GM18907 (cell line): ENCODE measurements at regions not wholly inside any gene's neighbourhood (a gene's known extent, or its start where the extent isn't known, plus 50 kb on each side); places are given as distances from the start of the nearest gene placed in this dataset.

Experiments used
- ATAC-seq: cut with Tn5 transposase; IDR thresholded peaks from one replicate; pipeline ENCODE4 v1.9.1; 2021; ENCODE audit warnings: mild to moderate bottlenecking, moderate library complexity; ENCODE audit not compliant: unreplicated experiment

DNA sequence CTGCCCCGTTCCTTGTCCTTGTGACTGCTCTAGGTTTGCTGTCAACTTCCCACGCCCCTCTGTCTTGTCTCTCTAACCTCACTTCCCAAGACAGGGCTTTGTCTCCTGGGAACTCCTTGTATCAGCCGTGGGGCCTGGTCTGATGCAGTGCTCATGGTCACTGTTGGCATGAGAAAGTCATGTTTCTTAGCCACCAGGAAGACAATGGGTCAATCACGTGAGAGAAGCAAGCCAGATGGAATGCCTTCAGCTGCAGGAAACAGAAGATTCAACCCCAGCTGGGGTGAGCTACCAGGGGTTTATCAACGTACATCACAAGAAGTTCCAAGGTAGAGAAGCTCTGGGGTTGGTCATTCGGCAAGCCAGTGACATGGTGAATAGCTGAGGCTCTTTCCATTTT is 116.6 kb downstream of the IRF8 start:
- ATAC-seq = no peak

DNA sequence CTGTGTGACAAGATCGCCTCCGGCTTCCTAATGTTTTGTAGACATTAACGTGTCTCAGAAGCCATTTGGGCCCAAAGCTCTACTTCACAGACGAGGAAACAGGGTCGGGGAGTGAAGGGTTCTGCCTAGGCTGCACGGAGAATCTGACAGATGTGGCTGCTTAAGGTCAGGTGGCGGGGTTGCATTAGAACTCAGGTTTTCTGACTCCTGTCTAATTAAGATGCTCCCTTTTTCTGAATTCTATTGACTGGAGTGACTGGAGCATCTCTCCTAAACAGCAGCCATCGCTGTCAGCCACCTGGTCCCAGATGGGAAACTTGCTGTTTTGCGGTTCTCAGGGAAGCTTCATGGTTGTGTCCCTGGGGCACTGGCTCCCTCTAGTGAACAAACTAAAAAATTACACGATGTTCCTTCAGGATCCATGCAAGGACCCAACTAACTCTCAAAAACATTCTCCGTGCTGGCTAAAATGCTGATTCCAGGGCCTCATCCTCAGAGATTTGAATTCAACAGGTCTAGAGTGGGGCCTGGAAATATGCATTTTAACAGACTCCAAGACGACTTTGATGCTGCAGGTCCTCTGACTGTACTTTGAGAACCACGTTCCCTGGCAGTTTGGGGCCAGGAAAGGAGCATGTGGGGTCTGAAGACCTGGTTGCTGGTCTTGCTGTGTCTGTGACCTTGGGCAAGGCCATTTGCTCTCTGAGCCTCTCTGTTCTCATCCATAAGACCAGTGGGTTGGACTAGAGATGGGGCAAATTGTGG is 117.4 kb downstream of the IRF8 start:
- no peak for ATAC-seq

DNA sequence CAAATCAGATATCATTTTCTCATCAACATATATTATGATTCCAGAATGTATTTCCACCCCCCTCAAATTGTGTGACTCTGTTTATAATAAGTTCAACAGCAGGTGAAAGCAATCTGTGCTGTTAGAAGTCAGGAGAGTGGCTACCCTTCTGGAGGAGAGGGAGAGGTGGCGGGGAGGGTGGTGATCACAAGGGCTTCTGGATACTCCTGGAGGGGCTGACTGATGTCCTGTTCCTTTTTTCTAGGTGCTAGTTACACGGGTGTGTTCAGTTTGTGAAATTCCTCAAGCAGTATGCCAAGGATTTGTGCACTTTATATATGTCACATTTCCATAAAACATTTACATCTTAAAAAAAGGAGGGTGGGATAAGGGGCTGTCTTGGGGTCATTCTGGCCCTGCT is 119.1 kb downstream of the IRF8 start:
- no peak for ATAC-seq

DNA sequence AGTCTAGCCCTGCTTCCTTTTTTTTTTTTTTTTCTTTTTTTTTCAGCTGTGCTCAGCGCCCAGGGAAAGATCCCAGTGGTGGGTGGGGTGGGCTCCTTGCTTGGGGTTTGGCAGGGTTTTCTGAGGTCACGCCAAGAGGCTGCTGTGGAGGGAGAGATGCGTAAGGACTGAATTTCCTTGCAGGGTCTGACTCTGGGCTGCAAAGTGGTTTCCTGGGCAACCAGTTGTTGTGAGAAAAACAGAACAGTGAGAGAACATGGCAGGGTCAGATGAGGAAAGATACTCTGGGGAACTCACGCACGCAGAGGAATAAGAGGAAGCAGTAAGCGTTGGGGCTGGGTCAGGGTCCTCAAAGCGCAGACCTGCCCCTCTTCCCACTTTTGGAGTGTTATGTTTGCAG is 119.5 kb downstream of the IRF8 start:
- ATAC-seq = no peak

DNA sequence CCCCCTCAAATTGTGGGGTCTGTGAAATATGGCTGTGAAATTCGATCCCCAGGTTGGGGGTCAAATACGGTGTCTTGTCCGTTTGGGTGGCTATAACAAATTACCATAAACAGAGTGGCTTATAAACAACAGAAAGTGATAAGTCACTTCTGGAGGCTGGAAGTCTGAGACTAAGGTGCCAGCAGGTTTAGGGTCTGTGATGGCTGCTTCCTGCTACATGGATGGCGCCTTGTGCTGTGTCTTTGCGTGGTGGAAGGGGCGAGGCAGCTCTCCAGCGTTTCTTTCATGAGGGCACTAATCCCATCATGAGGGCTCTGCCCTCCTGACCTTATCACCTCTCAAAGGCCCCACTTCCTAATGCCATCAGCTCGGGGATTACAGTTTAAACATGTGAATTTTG is 120.0 kb downstream of the IRF8 start:
- ATAC-seq = no peak

DNA sequence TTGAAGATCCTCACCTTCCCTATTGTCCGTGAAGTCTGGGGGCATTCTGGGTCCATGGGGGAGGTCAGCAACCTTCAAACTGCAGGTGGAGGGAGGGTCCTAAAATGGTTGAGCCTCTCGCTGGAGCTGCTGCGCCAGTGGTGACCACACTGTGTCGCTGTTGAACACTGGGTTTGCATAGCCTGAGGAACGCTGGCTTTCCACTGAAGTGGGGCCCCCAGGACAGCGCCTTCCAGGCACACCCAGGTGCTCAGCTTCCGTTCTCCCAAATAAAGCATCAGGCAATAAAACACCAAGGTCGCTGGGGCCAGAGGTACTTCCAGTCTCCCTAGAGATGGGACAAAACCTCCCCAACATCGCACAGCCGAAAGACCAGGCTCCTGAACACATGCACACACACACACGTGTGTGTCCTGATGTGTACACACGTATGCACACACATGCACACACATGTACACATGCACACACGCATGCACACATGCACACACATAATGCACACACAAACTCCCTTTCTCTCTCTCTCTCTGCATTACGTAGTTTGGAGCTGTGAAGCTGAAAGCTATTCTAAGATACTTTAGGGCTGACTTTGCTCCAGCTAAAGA is 120.6 kb downstream of the IRF8 start:
- no peak for ATAC-seq

DNA sequence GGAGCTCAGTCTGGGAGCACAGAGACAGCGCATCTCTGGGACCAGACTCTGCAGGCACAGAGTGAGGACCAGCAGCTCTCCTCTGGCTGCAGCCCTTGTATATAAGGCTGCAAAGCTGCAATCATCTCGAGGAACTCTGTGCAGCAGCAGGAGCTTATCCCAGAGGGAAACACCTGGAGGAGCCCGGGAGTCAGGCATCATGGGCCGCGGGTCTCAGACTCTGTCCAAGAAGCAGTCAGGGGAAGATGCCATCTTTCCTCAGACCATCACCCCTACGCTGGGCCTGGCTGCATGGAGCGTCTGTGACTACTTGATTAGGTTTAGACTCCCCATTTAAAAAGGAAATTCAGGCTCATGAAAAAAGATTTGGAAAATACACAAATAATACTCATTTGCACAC is 122.0 kb downstream of the IRF8 start:
- ATAC-seq = no peak

DNA sequence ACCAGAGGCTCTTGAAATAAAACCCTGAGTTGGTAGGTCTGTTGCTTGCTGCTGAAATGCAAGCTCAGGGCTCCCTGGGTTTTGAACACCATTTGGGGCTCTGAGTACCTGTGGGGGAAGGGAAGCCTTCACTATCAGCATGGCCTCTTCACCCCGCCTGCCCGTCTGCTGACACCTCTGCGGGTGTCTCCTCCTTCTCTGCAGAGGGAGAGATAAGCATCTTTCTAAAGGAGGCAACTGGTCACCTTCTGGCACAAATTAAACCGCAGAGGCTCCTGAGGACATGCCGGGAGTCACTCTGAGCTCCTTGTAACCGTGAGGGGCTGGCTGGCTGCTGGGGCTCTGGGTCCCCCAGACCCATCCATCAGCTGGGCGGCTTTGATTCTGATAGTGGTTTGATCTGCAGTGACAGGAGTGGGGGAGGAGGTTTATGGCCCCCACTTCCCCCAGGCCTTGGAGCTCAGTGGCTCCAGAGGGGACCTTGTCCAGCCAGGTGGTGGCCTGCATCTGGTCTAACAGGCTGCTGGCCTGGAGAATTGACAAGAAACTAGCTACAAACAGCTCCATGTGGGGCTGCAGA is 123.5 kb downstream of the IRF8 start:
- ATAC-seq = no peak

DNA sequence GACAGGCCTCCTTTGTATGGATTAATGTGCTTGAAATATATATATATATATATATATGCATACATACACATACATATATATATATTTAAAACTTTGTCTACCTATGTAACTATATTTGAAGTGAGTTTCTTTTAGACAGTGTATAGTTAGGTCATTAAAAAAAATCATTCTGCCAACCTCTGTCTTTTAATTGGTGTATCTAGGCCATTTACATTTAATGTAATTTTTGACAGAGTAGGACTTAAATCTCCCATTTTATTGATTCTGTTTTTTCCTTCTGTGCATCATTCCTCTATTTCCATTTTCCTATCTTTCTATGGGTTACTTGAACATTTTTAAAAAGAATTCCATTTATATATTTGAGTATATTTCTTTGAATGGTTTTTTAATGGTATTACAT is 125.2 kb downstream of the IRF8 start:
- no peak for ATAC-seq

DNA sequence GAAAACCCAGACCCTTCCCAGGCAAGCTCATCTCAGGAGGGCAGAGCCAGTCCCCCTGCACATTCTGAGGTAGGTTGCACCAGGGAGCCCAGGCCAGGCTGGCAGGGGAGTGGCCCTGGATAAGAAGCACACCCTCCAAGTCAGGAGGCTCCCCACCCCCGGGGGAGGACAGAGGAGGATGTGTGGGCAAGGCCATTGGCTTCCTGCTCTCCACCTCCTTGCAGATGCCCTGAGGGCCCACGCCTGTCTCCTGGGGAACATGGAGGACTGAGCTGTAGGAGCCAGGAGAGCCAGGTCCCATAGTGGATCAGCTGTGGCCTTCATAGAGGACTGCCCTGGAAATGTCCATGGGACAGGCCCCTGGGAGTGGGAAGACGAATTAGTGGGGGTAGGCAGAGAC is 126.7 kb downstream of the IRF8 start:
- ATAC-seq = no peak

DNA sequence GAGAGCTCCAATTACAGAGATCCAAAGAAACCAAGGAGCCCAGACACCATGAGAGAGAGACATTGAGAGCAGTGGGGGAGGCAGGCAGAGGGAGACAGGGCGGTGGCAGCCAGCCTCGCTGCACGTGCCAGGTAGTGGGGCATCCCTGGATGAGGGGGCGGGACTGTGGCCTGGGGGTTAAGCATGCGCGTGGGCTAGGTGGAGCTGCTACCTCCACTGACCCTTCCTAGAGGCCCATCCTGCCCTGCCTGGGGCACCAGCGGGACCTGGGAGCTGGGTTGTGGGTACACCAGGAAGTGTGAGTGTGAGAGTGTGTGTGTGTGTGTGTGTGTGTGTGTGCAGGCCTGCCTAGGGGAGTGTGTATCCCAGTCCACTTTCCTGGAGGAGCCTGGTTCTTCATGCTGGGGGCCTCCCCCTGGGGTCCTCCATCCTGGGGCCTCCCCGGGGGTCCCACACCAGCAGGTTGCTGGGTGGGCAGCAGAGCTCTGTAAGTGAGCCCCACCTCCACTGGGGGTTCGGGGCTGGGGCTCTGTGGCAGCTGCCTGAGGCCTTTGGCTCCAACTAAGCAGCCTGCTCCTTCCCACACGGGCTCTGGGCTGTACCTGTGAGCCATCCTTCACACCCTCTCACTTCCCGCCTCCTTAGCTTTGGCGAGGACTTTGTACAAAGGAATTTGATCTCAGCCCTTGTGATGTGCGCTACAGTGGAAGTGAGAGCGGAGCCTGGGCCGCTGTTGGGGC is 127.4 kb downstream of the IRF8 start:
- ATAC-seq = no peak

DNA sequence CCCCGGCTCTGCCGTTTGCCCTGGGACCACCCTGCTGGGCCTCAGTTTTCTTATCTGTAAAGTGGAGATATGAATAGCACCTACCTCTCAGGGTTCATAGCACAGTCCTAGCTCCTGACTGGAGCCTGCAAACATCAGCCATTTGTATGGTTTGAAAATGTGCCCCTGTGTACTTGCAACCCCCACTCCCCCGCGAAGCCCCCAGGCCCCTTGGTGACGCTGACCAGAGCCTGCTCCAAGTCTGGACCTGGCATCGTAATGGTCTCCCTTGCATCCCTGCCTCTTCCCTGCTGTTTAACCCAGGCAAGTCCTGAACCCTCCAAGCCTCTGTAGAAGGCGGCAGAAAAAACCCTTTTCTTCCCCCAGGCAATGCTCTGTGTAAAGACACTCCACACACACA is 128.0 kb downstream of the IRF8 start:
- ATAC-seq = no peak

DNA sequence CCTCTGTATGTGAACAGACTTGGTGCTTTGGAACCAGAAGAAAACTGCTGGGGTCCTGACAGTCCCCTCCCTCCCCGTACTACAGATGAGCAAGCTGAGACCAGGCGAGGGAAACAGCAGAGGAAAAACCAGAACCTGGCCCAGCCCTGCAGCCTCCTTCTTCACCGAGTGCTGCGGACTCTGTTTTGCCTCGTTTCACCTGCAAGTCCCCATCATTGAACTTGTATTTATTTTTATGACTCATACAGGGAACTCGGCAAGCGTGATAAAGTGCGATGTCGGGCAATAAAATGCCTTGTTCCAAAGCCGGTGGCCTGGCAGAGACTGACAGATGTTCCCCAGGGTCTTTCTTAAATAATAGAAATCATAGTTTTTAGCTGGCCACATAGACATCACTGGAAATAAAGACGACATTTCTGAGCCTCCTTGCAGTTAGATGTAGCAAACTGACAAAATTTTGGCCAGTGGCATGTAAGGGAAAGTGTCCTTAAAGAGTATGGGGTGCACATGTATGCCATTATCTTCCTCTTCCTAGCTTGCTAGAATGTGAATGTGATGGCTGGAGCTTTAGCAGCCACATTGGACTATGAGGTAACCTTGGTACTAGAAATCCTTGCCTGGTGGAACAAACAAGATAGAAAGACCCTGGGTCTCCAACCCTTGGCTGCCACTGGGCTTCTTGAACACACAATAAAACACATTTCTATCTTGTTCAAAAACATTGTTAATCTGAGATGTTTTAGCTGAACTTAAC is 128.6 kb downstream of the IRF8 start:
- ATAC-seq = no peak

DNA sequence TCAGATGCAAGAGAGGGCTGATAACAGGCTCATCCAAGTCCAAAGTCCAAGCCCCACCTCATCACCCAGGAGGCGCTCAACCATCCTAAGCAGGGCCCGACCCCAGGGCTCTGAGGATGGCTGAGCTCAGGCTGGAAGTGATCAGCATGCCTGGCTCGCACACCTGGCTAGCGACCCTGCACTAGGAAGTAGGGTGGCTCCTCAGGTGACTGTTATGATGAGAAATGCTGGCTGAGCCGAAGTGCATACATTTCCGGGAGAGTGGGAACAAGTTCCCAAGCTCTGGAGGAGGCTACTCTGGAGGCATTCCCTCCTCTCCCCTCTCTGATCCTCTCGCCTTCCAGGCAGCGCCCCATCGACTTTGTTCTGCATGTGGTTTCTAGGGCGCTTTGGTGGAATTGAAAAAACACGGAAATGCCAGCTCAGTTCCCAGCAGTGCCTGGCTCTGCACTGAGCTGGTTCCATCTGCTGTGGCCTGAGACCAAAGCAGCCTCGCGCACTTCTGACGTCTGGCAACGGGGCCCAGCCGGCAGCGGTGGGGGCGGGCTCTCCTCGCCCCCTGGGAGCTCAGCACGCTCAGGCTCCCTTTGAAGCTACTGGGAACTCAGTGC is 130.3 kb downstream of the IRF8 start:
- ATAC-seq = no peak

DNA sequence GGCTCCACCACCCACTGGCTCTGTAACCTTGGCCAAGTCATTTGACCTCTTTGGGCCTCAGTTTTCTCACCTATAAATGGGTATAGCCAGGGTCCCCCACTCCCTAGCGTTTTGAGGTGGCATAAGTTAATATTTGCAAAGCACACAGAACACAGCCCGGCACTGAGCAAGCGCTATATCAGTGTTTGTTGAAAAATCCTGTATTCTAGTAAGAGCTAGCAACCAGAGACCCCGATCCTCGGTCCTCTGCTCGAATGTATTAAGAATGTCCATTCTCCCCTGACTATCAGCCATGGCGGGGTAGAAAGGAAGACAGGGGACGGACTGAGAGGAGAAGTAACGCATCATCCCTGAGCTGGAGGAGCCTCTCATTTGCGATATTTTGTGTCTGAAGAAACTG is 131.2 kb downstream of the IRF8 start:
- no peak for ATAC-seq

DNA sequence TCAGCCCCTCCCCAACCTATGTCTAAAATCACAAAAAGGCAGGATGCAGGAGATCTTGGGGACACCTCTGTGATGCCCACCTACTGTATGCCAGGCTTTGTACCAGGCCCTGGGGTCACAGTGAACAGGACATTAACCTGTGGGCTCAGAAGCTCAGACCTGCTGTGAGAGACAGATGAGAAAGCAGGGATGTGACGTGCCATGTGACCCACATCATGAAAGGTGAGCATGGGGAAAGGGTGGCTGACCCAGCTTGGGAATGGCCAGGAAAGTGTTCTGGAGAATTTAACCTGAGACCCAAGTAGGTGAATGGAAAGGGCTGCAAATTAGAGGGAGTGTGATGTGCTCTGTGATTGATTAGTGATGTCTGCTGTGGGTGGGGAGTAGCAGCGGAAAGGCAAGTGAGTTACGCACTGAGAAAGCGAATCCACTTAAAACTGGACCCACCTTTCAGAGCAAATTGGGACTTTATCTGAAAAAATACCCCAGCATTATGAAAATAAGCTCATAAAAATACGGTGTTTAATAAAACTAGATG is 132.2 kb downstream of the IRF8 start:
- no peak for ATAC-seq

DNA sequence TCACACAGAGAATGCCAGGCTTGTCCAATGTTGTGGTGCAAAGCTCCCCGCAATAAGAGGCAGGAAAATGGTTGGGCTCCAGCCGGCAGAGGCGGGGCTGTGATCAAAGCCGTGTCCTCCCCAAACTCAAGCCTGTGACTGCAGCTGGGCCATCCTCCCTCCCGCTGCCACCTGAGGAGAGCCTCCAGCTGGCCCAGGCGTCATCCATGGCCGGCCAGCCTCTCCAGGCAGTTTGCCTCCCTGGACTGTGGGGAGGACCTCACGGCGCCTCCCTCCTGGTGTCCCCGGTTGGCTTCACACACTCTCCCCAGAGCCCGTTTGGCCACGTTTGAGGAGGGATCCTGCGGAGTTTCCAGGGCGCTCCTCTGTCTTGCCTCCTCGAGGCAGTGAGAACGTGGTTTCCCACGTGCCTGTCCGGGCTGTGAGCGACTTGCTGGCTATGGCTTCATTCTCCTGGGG is 134.1 kb downstream of the IRF8 start:
- no peak for ATAC-seq

DNA sequence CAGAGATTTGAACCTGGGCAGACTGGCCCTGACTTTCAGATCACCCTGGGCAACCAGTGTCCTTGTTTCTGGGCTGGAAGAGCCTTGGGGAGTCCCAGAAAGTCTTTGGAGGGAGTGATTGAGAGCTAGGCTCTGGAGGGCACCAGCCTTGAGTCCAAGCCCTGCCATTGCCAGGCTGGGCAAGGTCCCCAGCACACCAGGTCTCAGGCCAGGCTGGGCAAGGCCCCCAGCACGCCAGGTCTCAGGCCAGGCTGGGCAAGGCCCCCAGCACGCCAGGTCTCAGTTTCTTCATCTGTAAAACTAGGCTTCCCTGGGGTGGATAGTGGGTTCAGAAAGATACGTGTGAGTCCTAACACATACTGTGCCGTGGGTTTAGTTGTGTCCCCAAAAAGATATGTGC is 135.0 kb downstream of the IRF8 start:
- no peak for ATAC-seq

DNA sequence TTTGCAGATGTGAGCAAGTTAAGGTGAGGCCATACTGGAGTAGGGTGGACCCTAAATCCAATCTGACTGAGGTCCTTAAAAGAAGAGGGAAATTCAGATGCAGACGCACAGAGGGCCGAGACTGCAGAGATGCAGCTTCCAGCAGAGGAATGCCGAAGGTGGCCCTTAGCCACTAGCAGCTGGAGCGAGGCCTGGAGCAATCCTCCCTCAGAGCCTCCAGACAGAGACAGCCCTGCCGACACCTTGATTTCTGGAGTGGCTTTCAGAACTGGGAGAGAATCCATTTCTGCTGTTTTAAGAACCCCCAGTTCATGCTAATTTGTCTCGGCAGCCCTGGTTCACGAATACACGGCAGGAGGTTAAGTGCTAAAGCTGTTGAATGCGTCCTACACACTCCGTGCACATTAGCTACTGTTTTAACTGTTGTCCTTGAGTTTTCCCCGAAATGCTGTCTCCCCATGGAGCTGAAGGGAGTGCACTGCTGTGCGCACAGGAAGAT is 135.5 kb downstream of the IRF8 start:
- ATAC-seq = no peak

DNA sequence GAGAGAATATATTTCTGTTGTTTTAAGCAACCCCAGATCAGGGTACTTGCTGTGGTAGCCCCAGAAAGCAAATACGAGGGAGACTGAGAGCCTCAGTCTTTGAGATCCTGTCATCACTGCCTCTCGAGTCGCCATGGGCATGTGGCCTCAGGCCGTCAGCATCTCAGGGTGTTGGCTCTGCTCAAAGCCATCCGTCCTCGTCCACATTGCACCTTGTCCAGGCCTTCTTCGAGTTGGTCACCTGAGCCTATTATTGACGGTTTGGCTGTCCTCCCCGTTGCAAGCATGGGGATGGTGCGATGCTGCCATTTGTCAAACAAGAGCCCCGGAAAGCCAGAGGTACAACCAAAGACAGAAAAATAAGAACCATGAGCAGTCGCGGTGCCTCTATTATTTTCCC is 136.9 kb downstream of the IRF8 start:
- no peak for ATAC-seq
